Endothelial cell of umbilical vein (primary cell): ENCODE measurements at regions not wholly inside any gene's neighbourhood (a gene's known extent, or its start where the extent isn't known, plus 50 kb on each side); places are given as distances from the start of the nearest gene placed in this dataset.

Source experiments
- BruUV-seq: library from RNA; stranded (reverse); fragments of 400-500 nt; replicated peaks from 2 replicates; lab custom pipeline; 2021; lab: Mats Ljungman, UMichigan
- CTCF ChIA-PET: fragments of 300-600, 350-600 bp; sonication (Branson Sonifier 250); formaldehyde crosslinking; loops from one replicate; lab custom pipeline; 2021; ENCODE audit warnings: antibody characterized with exemption, inconsistent platforms; lab: Charles Lee
- POLR2A ChIA-PET: fragments of 300-600, 350-600 bp; sonication (Branson Sonifier 250); formaldehyde crosslinking; loops from one replicate; lab custom pipeline; 2021; ENCODE audit warnings: antibody characterized with exemption, inconsistent platforms; lab: Charles Lee
- DNase-seq: peaks from one replicate; pipeline ENCODE4 v3.0.0-alpha.2; 2011; ENCODE audit warnings: low read depth, low spot score
- FAIRE-seq: peaks from 2 replicates; lab custom pipeline; 2011; peaks lifted over from hg19 to GRCh38; lab: Jason Lieb, UNC
- H2AFZ ChIP-seq: 2 replicates; pipeline ENCODE4 v1.6.0; 2012; ENCODE audit warnings: low read depth, low read length, control low read depth, inconsistent platforms
- H3K27ac ChIP-seq: 2 replicates; pipeline ENCODE4 v1.5.1; 2011; ENCODE audit warnings: low read depth, mild to moderate bottlenecking, control low read depth, low read length, moderate library complexity; ENCODE audit not compliant: insufficient read depth
- H3K27me3 ChIP-seq, 2 experiments: 2 replicates each; pipeline versions ENCODE4 v1.6.0 to v1.6.1; 2011; ENCODE audit warnings: low read length in 2 of 2, mixed read lengths in 1 of 2; ENCODE audit not compliant: control insufficient read depth in 2 of 2, insufficient read depth in 2 of 2
- H3K36me3 ChIP-seq, 2 experiments: 2 replicates in 1 of 2; 3 replicates in 1 of 2; pipeline ENCODE4 v1.5.1; 2011; ENCODE audit warnings: low read length in 2 of 2, mild to moderate bottlenecking in 1 of 2, moderate library complexity in 1 of 2; ENCODE audit not compliant: control insufficient read depth in 2 of 2, insufficient read depth in 2 of 2; ENCODE audit errors: extremely low read depth in 1 of 2
- H3K4me1 ChIP-seq: 3 replicates; pipeline ENCODE4 v1.5.1; 2011; ENCODE audit warnings: mild to moderate bottlenecking, low read length; ENCODE audit not compliant: control insufficient read depth, insufficient read depth; ENCODE audit errors: extremely low read depth
- H3K4me2 ChIP-seq: 2 replicates; pipeline ENCODE4 v1.6.1; 2011; ENCODE audit warnings: low read length, control low read depth, mixed read lengths; ENCODE audit not compliant: insufficient read depth
- H3K4me3 ChIP-seq, 3 experiments: fragments of 200-600 bp in 1 of 3; sonication (generic), shearing (Covaris generic) in 1 of 3; replicated peaks in 1 of 3; 2 replicates each; pipeline ENCODE4 v1.5.1; 2011 to 2016; ENCODE audit warnings: control low read depth in 3 of 3, low read length in 3 of 3, mild to moderate bottlenecking in 2 of 3, inconsistent platforms in 1 of 3, low read depth in 1 of 3, moderate library complexity in 1 of 3; ENCODE audit not compliant: insufficient read depth in 1 of 3
- H3K79me2 ChIP-seq: 2 replicates; pipeline ENCODE4 v1.6.0; 2012; ENCODE audit warnings: low read length, inconsistent platforms; ENCODE audit not compliant: control insufficient read depth, insufficient read depth
- H3K9ac ChIP-seq: replicated peaks from 2 replicates; pipeline ENCODE3; 2011; ENCODE audit warnings: low read length, control low read depth; ENCODE audit not compliant: insufficient read depth; ENCODE audit errors: extremely low read depth
- H3K9me1 ChIP-seq: replicated peaks from 3 replicates; pipeline ENCODE4 v1.6.0; 2011; ENCODE audit warnings: mild to moderate bottlenecking, low read length; ENCODE audit not compliant: control insufficient read depth, insufficient read depth; ENCODE audit errors: extremely low read depth
- H3K9me3 ChIP-seq: replicated peaks from 2 replicates; pipeline ENCODE4 v1.5.1; 2012; ENCODE audit warnings: low read length, inconsistent platforms; ENCODE audit not compliant: control insufficient read depth, insufficient read depth
- H4K20me1 ChIP-seq: replicated peaks from 2 replicates; pipeline ENCODE3; 2011; ENCODE audit warnings: mild to moderate bottlenecking, low read length; ENCODE audit not compliant: control insufficient read depth, insufficient read depth; ENCODE audit errors: extremely low read depth
- CTCF ChIP-seq, 2 donors: IDR thresholded peaks; 1 replicate in 1 of 2; 2 replicates in 1 of 2; pipeline ENCODE4 v1.5.1; 2011; ENCODE audit warnings: low read length in 2 of 2, mild to moderate bottlenecking in 2 of 2, moderate library complexity in 2 of 2, control low read depth in 1 of 2, inconsistent platforms in 1 of 2, low read depth in 1 of 2; ENCODE audit not compliant: insufficient read depth in 1 of 2; ENCODE audit errors: extremely low read depth in 1 of 2
- EZH2 ChIP-seq: IDR thresholded peaks from 2 replicates; pipeline ENCODE4 v1.6.1; 2012; ENCODE audit warnings: borderline replicate concordance, low read depth, mild to moderate bottlenecking, moderate library complexity, low read length, inconsistent platforms; ENCODE audit not compliant: severe bottlenecking
- FOS ChIP-seq: IDR thresholded peaks from 2 replicates; pipeline ENCODE4 v1.6.1; 2011; ENCODE audit warnings: mild to moderate bottlenecking, low read length, moderate library complexity, borderline replicate concordance; ENCODE audit not compliant: insufficient read depth
- GATA2 ChIP-seq: IDR thresholded peaks from 2 replicates; pipeline ENCODE4 v1.7.0; 2011; ENCODE audit warnings: low read depth, mild to moderate bottlenecking, moderate library complexity, mixed read lengths, low read length; ENCODE audit not compliant: insufficient read length, insufficient read depth
- JUN ChIP-seq: IDR thresholded peaks from 2 replicates; pipeline ENCODE4 v1.6.1; 2011; ENCODE audit warnings: borderline replicate concordance, low read depth; ENCODE audit not compliant: insufficient read length, insufficient read depth
- MAX ChIP-seq: IDR thresholded peaks from 2 replicates; pipeline ENCODE4 v1.6.1; 2011; ENCODE audit not compliant: insufficient read depth, insufficient read length
- MYC ChIP-seq: IDR thresholded peaks from one replicate; pipeline ENCODE4 v1.6.1; 2011; ENCODE audit warnings: mild to moderate bottlenecking, low read depth, low read length
- POLR2A ChIP-seq: IDR thresholded peaks from 2 replicates; pipeline ENCODE4 v1.6.1; 2012; ENCODE audit warnings: low read depth, mild to moderate bottlenecking, control low read depth, low read length
- POLR2AphosphoS5 ChIP-seq: IDR thresholded peaks from 2 replicates; pipeline ENCODE4 v1.6.1; 2012; ENCODE audit warnings: low read depth, mild to moderate bottlenecking, control low read depth, low read length, moderate library complexity; ENCODE audit not compliant: insufficient read depth
- dilution Hi-C: fragments of 300-500 bp; cut with MboI; formaldehyde crosslinking; loops from one replicate; pipeline ENCODE4 v1.15.0; 2019; ENCODE audit warnings: low sequenced_read_pairs; ENCODE audit not compliant: extremely low pct_ligation_motif_present
- intact Hi-C: fragments of 100-400 bp; cut with micrococcal nuclease; formaldehyde crosslinking; loops from one replicate; pipeline ENCODE4 v1.10.0; 2022

GRCh38 chr5:57416278-57416994 lies 66.2 kb downstream of the ACTBL2 start:
- DNase-seq = no peak
- Histone ChIP-seq H3K79me2 (no peaks in the 10 kb centered on the region), H3K9me1 (no peaks in the 10 kb centered on the region), H3K4me1 (no peaks in the 10 kb centered on the region), H3K4me3 (no peak overlapping the region), H3K27me3 (no peaks in the 10 kb centered on the region), H3K9ac (no peak overlapping the region), H3K9me3 (no peaks in the 10 kb centered on the region), H4K20me1 (no peaks in the 10 kb centered on the region), H3K27ac (no peak overlapping the region), H3K4me2 (no peak overlapping the region), H2AFZ (no peak overlapping the region), H3K36me3 (no peaks in the 10 kb centered on the region)
- intact Hi-C loops (no loop called here), dilution Hi-C loops (no loop called here)
- POLR2A ChIA-PET = no interaction called here
- TF ChIP-seq EZH2 = no peak
- TF ChIP-seq CTCF (IDR thresholded peaks at IDR 0.05; ENCODE audit: extremely low read depth in 1 of 2, insufficient read depth in 1 of 2, low read depth in 1 of 2, low read length in 2 of 2) = no peak
- no peak for TF ChIP-seq POLR2AphosphoS5
- TF ChIP-seq MAX = no peak
- TF ChIP-seq FOS = no peak
- TF ChIP-seq GATA2 = no peak
- TF ChIP-seq JUN = no peak
- no peak for TF ChIP-seq MYC
- no peak for TF ChIP-seq POLR2A
- FAIRE-seq = no peak
- CTCF ChIA-PET = no interaction called here
- BruUV-seq = no TSS peak
